GM19468 (cell line): ENCODE measurements at regions not wholly inside any gene's neighbourhood (a gene's known extent, or its start where the extent isn't known, plus 50 kb on each side); places are given as distances from the start of the nearest gene placed in this dataset.
"Not testable (repeated sequence)": the region's sequence is repeated elsewhere in the genome, so short reads cannot be mapped to it uniquely, and the experiment has no call there.

ENCODE experiments used
- ATAC-seq: cut with Tn5 transposase; IDR thresholded peaks from one replicate; pipeline ENCODE4 v1.9.1; 2021; ENCODE audit warnings: mild to moderate bottlenecking, moderate library complexity, moderate number of reproducible peaks; ENCODE audit not compliant: unreplicated experiment; ENCODE audit errors: extremely low read depth

GRCh38 chr21:27033471-27033870, 66.6 kb upstream of the ADAMTS5 start:
- ATAC-seq: no peak

DNA sequence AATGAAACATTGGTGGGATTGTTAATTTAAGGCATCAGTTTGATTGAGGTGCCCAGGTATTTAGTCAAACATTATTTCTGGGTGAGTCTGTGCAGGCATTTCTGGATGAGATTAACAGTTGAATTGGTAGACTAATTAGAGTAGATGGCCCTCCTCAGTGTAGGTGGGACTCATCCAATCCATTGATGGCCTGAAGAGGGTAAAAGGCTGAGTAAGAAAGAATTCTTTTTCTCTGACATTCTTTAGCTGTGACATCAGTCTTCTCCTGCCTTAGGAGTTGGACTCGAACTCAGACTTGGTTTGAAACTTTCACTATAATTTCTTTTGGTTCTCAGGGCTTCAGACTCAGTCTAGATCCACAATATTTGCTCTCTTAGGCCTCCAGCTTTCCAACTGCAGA, 59.6 kb upstream of the ADAMTS5 start:
- ATAC-seq: no peak

- ATAC-seq: not testable (repeated sequence)
These were observed 58.8 kb upstream of the ADAMTS5 start for GRCh38 chr21:27025708-27026107.

DNA sequence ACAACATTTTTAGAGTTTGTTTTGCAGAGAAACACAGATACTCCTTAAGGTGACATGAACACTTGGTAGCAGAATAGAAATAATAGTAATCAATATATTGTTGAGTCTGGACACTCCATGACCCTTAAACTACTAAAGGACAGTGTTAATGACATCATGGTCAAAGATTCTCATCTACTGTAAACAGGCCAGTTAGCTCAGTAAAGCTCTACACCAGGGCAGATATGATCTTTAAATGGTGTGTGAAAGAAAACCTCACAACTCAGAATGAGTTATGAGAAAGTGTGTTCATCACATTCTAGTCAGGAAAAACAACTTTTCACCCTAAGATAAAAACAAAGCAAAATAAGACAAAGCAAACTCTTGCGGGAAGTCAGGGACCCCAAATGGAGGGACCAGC, 58.1 kb upstream of the ADAMTS5 start:
- ATAC-seq: no peak

DNA sequence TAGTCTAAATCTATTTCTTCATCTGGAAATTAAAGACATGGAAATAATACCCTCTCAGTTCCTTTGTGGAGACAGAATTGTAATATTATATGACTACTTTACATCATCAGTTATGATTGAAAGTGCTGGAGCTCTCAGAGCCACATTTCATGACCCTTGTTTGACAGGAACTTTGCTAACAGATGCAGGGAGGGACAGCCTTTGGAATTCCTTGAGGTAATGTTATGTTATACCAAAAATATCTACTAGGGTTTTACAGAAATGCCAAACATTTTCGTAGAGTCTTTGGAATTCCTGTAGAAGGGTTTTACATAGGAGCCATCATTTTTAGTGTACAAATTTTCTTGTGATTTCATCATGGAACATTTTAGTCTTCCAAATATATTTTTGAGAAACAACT, 57.4 kb upstream of the ADAMTS5 start:
- ATAC-seq: no peak

DNA sequence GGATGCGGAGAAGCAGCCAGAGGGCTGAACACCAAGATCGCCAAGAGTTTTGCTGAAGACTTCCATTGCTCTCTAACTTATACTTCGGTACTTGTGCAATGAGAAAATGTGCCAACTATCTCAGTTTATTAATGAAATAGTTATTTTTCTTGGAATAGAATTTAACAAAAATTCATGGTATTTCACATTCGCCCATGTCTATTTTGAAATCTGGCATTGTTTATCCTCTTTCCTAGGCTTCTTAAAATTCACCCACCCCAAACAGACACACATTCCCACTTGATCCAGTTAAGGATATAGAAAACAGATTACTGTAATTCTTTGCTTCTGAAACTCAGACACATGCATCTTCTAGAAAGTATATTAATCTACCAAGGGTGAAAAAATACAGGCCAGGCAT, 56.3 kb upstream of the ADAMTS5 start:
- no peak for ATAC-seq

- no peak for ATAC-seq
These were observed 54.9 kb upstream of the ADAMTS5 start for GRCh38 chr21:27021801-27022200.

DNA sequence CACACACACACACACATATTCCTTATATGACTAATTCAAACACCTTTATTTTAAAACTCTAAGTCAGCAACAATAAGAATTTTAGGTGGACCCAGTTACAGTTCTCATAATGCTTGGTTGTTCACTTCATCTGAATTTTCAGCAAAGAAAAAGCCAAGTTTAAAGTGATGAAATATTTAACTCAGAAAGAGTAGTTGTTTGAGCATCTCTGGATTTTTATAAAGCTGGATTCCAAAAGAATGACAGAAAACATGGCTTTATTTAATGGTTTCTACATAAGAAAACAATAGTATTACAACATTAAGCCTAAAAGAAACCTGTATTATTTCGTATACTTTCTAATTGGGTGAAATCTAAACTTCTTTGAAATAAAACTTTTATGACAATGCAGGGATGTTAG, 54.2 kb upstream of the ADAMTS5 start:
- ATAC-seq: no peak

DNA sequence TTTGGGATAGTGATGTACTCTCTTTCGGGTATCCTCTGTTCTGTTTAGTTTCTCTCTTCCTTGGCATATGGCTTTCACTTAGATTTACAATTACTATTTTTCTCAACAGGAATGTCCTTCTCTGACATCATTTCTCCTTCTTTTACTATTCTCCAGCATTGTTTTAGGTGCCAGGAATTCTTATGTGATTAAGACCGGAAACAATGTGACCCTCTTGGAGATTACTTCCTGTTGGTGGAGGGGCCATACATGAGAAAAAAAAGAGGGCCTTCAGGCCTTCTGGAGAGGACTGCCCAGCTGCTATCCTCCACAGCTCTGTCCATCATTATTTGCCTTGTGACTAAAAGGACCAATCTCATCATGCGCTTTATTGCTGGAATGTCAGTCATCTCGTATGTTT, 50.4 kb upstream of the ADAMTS5 start:
- ATAC-seq: no peak
